Stimulated activated naive CD4-positive, alpha-beta T cell treated with Interleukin-2 at 50 U/mL for 16 hours (primary cell): ENCODE measurements at regions not wholly inside any gene's neighbourhood (a gene's known extent, or its start where the extent isn't known, plus 50 kb on each side); places are given as distances from the start of the nearest gene placed in this dataset.

Experiments
- DNase-seq: peaks from one replicate; lab custom pipeline; 2025; lab: John Stamatoyannopoulos, UW

DNA sequence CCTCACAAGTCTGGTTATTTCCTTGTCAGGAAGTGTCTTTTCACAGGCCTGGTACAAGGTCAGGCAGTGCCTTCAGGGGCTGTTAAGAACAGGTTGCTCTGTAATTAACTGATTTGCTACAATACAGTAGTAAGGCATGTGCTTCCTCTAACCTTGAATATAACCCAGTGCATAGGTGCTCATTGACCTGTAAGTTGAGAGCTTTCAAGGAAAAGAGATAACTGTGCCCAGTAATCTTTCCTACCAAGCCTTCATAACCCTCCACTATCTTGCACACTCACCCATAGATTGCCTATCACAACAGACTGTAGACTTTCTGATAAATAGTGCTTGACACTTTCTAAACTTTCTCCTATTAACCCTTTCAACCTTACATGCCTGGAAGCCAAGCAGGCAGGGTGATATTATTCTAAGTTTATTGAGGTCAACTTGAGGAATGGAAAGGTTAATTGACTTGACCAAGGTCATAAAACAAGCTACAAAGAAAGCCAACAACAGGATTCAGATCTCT, 148.1 kb downstream of the PPARGC1A start:
- DNase-seq = no peak

DNA sequence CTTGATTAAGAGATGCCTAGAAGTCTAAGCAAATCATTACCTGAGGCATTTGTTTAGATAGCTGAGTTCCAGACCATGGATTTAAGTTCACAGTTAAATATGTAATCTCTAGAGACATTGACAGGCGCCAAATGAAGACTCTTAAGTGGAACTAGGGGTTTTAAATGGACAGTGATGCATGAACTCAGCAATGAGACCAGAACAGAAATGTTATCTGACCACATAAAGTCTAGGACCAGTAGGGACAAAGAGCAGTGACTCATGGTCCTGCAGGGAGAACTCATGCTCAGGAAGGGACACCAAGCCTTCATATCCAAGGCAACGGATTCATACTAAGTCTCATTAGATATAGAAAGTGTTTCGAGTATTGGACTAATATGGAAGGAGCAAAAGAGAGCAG, 152.3 kb downstream of the PPARGC1A start:
- no peak for DNase-seq

DNA sequence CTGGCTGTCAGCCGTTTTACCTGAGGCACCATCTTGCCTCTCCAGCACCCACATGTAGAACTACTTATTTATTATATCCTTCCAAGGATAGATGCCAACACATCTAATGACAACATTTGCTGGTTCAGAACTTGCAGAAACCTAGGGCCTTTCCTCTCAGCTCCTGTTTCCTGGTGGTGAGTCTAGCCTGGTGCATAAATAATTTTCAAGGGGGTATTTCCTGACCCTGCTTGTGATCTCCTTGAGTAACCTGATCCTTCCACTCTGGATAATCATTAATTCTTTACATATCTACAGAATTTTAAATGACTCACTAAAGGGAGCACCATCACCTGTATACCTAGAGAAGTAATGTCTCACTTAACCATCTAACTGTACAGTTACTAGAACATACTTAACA, 153.4 kb downstream of the PPARGC1A start:
- no peak for DNase-seq

DNA sequence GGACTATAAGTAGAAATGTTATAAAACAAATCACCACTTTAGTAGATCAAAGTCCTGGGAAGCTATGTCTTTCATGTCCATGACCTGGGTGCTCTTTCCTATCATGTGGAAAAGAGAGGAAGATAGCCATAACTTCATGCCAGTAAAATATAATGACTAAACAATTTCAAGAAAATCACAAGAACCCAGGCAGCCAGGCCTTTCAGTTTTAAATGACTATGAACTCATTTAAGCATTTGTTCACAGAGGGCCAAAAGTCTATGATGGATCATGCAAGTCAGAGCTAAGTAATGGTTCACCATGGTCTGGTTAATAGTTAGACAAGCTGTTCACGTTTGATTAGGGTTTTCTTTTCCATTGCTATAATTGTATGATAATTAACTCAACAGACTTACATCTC, 155.8 kb downstream of the PPARGC1A start:
- no peak for DNase-seq

DNA sequence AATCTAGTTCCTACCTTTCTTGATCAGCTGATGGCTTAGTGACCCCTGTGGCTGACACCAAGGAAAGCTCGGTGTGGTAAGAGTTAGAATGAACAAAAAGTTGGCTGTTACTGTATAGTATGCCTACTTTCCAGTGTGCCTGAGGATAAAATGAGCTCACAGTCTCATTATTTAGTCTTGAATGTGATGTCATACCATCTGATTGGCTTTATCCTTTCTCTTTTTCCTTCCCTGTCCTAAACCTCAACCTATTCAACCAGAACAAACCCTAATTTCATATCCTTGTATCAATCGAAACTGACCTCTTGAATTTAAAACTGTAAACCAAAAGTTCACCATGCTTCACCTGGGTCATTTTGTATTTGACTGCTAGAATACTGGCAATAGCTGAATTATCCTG, 156.4 kb downstream of the PPARGC1A start:
- DNase-seq = no peak

DNA sequence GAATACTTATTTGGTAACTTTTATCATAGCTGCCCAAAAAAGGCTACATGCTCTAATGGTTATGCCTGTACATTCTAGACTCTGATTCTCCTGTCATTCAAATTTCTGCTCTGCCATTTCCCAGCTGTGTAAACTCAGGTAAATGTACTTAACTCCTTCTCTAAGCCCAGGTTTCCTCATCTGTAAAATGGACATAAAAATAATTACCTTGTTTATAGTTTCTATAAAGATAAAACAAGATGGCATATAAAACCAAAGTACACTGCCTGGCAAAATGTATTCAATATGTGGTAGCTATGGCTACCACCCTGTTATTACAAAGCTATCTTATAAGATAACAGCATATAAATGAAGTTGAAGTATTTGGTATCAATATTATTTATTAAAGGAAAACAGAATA, 158.8 kb downstream of the PPARGC1A start:
- DNase-seq = no peak

DNA sequence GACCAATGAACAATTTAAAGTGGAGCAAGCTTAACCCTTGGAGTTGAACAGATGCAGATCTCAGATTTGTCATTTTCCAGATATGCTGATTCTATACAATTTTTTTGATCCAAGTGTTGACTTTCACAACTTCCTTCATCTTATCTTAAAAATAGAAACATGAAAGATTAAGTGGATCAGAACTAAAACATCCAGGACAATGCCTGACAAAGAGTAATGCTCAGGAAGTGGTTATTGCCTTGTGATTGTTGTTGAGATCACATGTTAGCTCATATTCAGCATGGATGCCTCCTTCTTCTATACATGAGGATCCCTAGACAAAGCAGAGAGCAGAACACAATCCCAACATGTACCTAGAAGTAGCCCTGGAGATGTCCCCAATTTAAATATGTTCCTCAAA, 160.9 kb downstream of the PPARGC1A start:
- DNase-seq = no peak

DNA sequence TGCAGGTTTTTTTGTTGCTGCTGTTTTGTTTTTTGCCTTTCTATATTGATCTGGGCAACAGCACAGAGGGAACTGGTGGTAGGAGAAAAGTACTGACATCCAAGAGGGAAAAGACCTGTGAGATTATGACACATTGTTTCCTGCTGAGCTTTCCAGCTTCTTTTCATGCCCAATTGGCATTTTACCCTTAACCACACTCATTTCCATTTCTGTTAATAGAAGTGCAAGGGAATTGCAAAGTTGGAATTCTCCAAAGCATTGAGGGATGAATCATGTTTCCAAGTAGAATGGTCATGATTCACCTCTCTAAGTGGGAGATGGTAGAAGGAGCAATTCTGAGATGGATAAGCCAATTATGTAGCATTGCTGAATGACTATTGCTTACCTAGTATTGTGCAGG, 161.5 kb downstream of the PPARGC1A start:
- no peak for DNase-seq

DNA sequence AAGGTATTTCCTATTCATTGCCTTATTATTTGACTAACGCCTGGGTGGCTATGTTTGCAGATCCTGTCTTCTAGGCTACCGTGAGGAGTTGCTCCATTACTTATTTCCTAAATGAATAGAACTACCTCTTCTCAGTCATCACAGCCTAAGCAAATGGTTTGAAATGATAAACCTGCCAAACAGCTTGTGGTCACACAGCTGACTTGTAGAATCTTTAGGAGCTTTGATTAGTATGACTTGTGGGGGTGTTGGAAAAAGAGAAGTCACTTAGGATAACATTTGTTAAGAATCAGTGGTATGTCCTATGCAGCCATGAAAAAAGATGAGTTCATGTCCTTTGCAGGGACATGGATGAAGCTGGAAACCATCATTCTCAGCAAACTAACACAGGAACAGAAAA, 169.3 kb downstream of the PPARGC1A start:
- no peak for DNase-seq

DNA sequence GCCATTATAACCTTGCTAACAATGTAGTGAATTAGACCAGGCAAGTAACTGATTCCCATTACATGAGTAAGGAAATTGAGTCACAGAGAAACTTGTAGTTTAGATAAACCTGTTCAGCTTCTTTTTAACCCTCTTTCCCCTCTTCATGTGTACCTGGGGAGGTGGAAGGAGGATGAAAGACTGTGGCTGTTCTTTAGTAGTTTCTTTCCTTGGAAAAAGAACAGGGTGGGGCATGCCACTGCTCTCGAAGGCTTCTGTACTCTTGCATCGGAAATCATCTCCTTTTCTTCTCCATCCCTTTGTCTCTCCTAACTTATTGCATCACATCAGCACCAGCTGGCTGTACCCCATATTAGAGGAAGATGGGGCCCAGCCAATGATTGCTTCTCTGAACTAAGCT, 171.4 kb downstream of the PPARGC1A start:
- DNase-seq = no peak

DNA sequence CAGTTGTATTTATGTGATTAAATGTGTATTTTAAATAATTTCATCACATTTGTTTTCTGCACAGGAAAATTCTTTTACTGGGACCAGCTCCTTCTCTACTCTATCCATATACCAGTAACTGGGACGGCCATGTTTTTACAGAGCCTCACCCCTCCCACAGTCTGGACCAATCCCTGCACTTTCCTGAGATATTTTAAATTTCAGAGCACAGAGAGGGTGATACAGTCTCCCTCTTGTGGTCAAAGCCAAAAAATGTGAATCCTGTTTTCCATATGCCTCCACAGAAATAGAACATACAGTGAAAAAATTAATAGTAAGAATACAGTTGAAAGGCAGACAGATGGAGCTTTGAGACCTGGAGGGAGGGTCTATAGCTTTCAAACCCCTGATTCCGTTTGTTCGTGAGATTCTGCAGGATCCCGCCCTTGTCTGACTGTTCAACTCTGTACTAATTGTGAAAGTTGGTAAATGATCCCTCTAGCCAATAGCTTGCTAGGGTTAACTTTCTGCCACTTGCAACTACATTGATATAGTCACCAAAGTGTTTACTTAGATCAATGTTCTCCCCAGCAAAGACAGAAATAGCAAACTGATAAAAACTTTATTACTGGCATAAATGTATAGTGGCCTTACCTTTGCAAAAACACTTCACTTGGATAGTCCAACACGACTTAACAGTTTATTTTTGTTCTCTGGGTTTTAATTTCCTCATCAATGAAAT, 172.2 kb downstream of the PPARGC1A start:
- DNase-seq = no peak

DNA sequence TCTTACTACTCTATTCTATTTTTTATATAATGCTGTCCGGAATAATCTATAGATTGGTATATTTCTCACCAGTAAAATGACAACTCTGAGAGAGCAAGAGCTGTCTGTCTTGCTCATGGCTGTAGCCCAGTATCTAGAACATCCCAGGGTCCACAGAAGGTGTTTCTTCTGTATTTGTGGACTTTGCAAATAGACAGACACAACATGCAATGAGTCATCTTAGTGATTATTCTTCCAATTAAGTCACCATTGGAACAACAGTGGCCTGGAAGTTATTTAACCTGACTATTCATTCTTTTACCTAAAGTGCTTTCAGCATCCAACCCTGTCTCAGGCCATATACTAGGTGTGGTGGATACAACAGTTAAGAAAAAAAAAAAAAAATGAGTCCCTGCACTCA, 179.5 kb downstream of the PPARGC1A start:
- no peak for DNase-seq

DNA sequence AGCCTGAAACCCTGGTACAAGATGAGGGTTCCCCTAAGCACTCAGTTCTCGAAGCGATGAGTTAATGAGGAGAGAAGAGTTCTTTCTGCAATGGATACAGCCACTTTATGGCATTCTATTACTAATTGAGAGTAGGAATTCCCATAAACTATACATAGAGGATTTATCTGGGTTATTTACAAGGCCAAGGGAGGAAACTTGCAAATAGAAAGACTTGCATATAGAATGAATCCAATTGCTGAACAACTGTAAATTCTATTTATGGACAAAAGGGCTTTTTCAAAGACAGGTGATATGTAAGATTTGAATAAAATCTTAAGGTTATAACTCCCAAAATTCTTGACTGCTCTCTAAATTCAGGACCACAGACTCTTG, 182.2 kb downstream of the PPARGC1A start:
- DNase-seq = no peak

DNA sequence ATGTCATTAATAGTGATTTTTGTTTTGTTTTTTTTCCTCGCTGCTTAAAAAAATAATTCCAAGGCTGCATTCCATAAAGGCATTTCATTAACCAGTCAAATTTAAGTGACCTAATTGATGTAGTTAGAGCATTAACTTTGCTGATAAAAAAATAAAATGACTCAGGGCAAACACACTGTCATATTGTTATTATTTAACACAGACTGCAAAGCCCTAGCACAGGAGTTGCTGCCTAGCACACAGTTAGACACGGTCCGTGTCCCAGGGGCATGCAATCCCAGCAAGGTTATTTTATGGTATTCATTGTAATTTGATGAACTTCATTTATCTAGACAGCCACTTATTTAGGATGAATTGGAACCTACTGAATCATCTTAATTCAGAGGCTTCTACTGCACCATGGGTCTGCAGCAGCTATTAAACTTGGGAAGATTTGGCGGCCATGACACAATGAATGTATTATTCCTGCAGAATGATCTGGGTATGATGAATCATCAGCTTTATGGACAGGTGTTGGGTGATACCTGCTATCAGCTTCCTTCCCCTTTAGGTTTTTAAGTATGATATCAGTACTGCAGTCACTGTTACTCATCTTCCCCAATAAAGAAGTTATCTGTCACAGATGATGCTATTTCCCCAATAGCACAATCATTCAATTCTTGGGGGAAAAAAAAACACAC, 182.7 kb downstream of the PPARGC1A start:
- no peak for DNase-seq

DNA sequence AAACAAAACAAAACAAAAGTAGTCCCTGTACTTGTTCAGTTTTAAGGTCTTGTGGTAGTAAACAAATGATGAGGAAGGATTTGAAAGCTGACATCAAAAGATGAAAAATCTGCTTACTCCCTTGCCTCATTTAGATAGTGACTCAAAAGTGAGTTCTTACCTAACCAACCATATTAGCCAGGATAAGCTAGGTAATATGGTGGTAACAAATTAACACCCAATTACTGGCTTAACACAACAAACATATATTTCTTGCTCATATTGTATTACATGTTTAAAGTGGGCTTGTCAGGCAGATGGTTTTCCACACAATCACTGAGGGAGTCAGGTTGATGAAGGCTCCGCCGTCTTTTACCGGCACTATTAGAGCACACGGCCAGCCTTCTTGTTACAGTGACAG, 189.7 kb downstream of the PPARGC1A start:
- no peak for DNase-seq

DNA sequence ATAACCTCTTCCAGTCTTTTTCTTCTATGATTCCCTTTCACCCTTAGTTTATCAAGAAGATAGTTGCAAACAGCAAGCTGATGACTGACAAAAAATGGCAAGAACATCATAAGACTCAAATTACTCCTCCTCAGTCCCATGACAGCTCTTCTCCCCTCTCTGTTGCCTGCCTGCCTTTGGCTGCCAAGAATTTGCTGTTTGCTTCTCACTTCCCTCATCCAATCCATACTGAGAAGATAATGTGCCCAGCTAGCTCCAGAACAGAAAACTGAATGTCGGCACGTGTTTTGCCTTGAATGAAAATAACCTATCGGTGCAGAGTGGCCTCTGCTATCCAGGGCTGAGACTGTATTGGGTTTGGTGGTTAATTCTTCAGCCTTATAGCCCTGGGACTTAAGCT, 192.1 kb downstream of the PPARGC1A start:
- DNase-seq = no peak

DNA sequence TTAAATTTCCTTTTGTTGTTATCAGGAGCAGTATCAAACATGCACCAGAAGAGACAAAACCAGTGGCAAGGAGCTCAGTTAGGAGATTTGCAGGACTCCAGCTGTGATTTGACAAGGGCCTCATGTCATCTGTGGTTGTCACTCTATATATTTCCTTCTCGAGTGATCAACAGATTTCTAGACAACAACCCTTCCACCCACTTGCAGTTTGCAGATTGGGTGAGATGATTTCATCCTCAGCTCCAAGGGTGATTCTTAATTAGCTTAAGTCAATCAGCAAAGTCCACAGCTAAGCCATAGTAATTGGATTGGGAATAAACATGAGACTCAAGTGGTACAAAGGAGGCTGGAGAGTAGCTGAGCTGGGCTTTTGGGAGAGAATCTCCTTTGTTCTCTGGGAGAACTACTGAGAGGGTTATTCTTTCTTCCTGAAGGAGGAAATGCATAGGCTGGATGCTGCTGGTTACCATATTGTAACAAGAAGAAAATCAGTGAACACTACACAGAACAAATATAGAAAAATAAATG, 192.8 kb downstream of the PPARGC1A start:
- DNase-seq = no peak

DNA sequence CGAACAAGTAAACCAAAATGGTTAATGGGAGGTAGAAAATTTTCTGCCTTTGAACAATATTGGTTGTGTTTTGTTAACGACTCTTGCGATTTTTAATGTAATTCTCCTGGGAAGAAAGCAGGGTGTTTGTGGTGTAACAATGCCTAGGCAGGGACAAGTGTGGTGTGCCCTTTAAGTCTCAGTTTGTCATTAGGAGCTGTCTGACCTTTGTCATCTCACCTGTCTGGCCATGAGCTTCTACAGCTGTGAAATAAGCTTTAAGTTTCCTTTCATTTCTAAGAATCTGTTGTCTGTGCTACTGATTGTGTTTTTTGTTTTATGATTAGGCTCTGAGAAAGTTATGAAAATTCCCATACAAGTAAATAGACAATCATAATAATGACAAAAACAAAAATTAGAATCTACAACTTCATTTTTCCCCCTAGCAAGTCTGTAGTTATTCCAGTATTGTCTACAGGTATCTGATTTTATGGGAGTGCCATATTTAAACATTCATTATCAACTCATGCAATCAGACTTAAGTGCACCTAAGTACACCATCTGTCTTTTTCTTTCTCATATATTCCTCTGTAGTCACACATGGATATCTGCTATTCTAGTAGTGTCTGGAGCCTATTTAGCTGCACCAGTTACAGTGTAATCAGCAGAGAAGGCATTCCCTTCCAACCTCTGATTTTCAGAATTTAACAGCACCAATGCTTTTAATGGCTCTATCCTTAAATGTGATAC, 203.5 kb downstream of the PPARGC1A start:
- DNase-seq = no peak

DNA sequence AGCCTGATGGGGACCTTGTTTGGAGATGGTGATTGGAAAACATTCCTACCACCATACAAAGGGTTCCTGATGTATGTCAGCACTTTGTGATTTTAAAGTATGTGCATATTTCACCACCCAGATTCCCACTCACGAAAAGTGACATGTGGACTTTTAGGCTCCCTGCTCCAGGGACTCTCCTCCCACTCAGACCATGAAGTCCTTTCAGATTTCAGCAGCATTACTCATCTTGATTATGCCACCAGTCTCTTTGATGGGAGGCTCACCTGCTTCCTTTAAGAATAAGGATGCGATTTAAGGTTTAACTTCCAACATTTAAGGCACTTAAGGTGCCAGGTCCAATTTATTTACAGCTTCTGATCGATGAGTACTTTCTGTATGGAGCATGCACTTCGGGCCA, 204.4 kb downstream of the PPARGC1A start:
- DNase-seq = no peak

DNA sequence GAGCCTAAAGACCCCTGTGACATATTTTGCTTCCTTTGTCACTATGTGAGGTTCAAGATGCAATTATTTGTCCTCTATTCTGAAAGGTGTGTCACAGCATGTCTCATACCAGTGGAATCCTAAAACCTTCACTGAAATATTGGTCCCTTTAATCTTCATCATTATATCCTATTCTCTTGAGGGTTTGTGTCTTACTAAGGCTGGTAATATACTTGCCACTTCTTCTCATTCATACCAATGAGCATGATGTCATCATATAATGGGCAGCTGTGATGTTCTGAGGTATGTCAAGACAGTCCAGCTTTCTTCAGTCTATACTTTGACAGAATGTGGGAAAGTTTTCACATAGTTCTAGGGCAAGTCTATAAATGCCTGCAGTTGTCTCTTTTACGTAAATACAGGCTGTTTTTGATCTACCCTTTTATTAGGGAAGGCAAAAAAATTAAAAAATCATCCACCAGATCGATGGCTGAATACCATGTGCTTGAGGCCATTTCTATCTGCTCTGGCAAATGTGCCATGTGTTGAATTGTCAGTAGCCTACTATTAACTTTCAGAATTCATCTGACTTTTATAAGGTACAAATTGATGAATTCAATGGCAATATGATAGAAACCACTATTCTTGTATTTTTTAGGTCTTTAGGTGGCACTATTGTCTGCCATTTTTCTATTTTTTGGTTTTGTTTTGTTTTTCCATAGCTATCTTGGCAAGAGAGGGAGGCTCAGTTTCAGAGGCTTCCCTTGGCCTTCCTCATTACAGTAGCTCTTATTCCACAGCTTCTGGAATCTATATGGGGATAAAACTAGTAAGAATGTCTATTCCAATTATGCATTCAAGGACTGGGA, 209.0 kb downstream of the PPARGC1A start:
- no peak for DNase-seq

DNA sequence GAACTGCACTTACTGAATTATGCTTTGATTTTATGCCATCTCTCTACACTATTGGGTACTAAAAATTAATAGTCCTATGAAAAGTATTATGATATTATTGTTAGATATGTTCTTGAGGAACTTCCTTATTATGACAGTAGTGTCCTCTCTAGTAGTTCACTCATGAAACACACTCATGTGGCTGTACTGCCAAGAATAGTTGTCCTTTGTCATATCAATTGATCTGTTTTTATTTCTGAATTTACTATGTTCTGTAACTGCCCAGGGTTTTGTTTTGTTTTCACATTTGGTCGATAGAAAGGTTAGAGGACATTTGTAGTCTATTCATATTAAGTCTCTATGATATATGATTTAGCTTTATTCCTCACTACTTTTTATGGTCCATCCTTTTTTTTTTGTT, 215.2 kb downstream of the PPARGC1A start:
- DNase-seq = no peak

DNA sequence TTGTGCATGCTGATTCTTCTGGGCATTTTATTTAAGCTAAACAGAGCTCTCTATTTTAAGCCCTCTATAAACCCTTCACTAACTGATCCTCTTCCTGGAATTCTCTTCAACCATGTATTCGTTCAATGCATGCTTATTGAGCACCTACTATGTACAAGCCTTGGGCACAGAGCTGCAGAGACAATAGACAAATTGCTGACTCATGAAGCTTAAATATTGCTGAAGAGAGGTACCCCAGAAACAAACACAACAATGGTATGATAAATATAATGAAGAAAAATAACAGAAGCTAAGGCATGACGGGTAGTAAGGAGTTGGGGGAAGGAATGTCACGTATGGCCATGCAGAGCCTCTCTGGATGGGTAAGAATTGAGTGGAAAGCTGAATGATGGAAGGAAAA, 222.2 kb downstream of the PPARGC1A start:
- no peak for DNase-seq
